ENCODE measurements at regions not wholly inside any gene's neighbourhood (a gene's known extent, or its start where the extent isn't known, plus 50 kb on each side); places are given as distances from the start of the nearest gene placed in this dataset.

DNA sequence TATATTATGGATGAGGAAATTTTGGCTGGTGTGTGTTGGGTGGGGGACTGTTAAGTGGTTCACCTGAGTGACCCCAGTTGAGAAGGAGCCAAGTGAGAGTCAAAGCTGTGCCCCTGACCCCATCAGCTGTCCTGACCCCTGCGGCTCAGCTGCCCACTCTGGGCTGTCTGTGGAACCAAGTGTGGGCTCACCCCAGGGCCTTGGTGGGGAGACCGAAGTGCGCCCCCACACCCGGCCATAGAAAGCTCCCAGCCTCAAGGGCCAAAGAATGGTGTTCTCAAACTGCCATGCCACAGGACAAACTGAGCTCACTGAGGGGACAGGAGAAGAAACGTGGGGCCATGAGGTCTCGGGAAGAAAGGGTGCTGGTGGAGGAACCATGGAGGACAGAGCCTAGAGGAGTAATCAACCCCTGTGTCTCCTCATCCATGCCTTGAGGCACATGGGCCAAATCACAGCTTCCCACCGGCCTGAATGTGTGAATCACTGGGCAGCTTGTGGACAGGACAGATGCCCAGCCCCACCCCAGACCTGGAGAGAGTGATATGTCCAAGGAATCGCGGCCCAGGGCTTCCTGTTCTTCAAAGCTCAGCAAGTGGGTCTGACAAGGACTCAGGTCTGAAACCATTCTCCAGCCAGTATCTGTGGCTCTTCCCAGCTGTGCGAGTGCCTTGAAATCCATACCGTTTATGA is 86.2 kb upstream of the CACUL1 start:
- H3K27ac ChIP-seq (ENCODE audit: low read depth, low read length): no peak overlapping the region
- WGBS, 2 experiments (ENCODE audit: extremely low coverage in 1 of 2, insufficient coverage in 1 of 2, insufficient read length in 1 of 2, insufficient replicate concordance in 2 of 2, low coverage in 1 of 2, low lambda C conversion rate in 2 of 2, missing lambda C conversion rate in 1 of 2): 94% methylated on average over 11 of the region's 11 CpGs; no CpG with 5 or more reads in 1 of the 2 experiments
- H3K4me3 ChIP-seq (ENCODE audit: extremely low read depth in 1 of 4, insufficient read depth in 2 of 4, low read depth in 3 of 4, low read length in 4 of 4): no peak overlapping the region
- FAIRE-seq (no peak), DNase-seq (ENCODE audit: low read depth in 1 of 2, low spot score in 2 of 2) (no peak)
- no peaks in the 10 kb centered on the region for H3K79me2 ChIP-seq (ENCODE audit: control insufficient read depth in 1 of 2, insufficient read depth in 2 of 2, low read length in 2 of 2)
- H2AK5ac ChIP-seq (ENCODE audit: low read depth, low read length): no peak overlapping the region
- H3K36me3 ChIP-seq (ENCODE audit: control insufficient read depth in 2 of 4, insufficient read depth in 4 of 4, low read length in 3 of 4): no peaks in the 10 kb centered on the region
- H3K9ac ChIP-seq (replicated peaks in 1 of 4; ENCODE audit: extremely low read depth in 1 of 4, low read depth in 3 of 4, low read length in 3 of 4): no peak overlapping the region
- H4K5ac ChIP-seq (ENCODE audit: insufficient read length, low read depth, low read length): no peak overlapping the region
- H2BK12ac ChIP-seq (ENCODE audit: low read depth, low read length): no peak overlapping the region
- ChIA-PET CTCF (ENCODE audit: partially characterized antibody) (interaction anchor here (1.2 to 2.7 kb wide), 4 partner anchors 9 to 14 kb away, joined by 6 to 9 read pairs (median 8); no protein-coding TSS in a partner anchor), POLR2A (ENCODE audit: partially characterized antibody) (no interaction called here)
- H3K4me2 ChIP-seq (ENCODE audit: insufficient read depth in 1 of 2, low read depth in 2 of 2, low read length in 2 of 2): no peak overlapping the region
- H2BK120ac ChIP-seq (replicated peaks; ENCODE audit: low read depth, low read length): no peak overlapping the region
- no peak overlapping the region for H4K8ac ChIP-seq (ENCODE audit: extremely low read depth, insufficient read depth, low read length)
- no peaks in the 10 kb centered on the region for H3K9me3 ChIP-seq (ENCODE audit: insufficient read depth in 2 of 2, low read depth in 1 of 2, low read length in 1 of 2)
- H4K20me1 ChIP-seq (replicated peaks in 1 of 2; ENCODE audit: control insufficient read depth in 1 of 2, insufficient read depth in 2 of 2, low read length in 2 of 2): no peaks in the 10 kb centered on the region
- no peak overlapping the region for H3K18ac ChIP-seq (ENCODE audit: extremely low read depth, low read length)
- no peak overlapping the region for H2BK5ac ChIP-seq (ENCODE audit: low read depth, low read length)
- no peaks in the 10 kb centered on the region for H3K23me2 ChIP-seq (ENCODE audit: low read depth, low read length)
- H2AFZ ChIP-seq (ENCODE audit: low read length): no peak overlapping the region
- H3K56ac ChIP-seq (replicated peaks; ENCODE audit: insufficient read length, low read depth, low read length): no peak overlapping the region
- no peak overlapping the region for H3K4ac ChIP-seq (replicated peaks; ENCODE audit: insufficient read length, low read depth, low read length)
- H3K27me3 ChIP-seq (replicated peaks in 1 of 4; ENCODE audit: control insufficient read depth in 3 of 4, extremely low read depth in 1 of 4, insufficient read depth in 3 of 4, low read length in 3 of 4): no peaks in the 10 kb centered on the region; a peak in 1 of 7 replicates
- H3K79me1 ChIP-seq (ENCODE audit: low read depth, low read length): no peaks in the 10 kb centered on the region
- no peaks in the 10 kb centered on the region for H3K4me1 ChIP-seq (replicated peaks in 1 of 4; ENCODE audit: control insufficient read depth in 3 of 4, insufficient read depth in 4 of 4, low read length in 3 of 4)
- no peak overlapping the region for H4K91ac ChIP-seq (replicated peaks; ENCODE audit: insufficient read length, low read length)
- H2BK15ac ChIP-seq (ENCODE audit: low read length): no peak overlapping the region
- H2BK20ac ChIP-seq (ENCODE audit: low read length): no peak overlapping the region
- no peak overlapping the region for H3K23ac ChIP-seq (ENCODE audit: insufficient read length)
- no peak overlapping the region for H3K14ac ChIP-seq (ENCODE audit: insufficient read length)
- TF ChIP-seq CTBP2 (IDR thresholded peaks at IDR 0.05; ENCODE audit: borderline replicate concordance, insufficient read depth, insufficient read length, low read length) (no peak), SP2 (IDR thresholded peaks at IDR 0.05; ENCODE audit: low read length) (no peak), GTF2F1 (IDR thresholded peaks at IDR 0.05; ENCODE audit: borderline replicate concordance, low read depth, low read length) (no peak), SIRT6 (IDR thresholded peaks at IDR 0.05; ENCODE audit: low read length) (no peak), RNF2 (IDR thresholded peaks at IDR 0.05; ENCODE audit: borderline replicate concordance, low read depth, low read length, missing control alignments, poor library complexity, severe bottlenecking) (no peak), JUND (IDR thresholded peaks at IDR 0.05; ENCODE audit: low read length) (no peak), SUZ12 (IDR thresholded peaks at IDR 0.05; ENCODE audit: low read length) (no peak), CTCF (IDR thresholded peaks at IDR 0.05; ENCODE audit: control extremely low read depth in 1 of 3, insufficient read depth in 1 of 3, low read depth in 1 of 3, low read length in 3 of 3) (no peak), POLR2AphosphoS5 (IDR thresholded peaks at IDR 0.05; ENCODE audit: low read depth, low read length) (no peak), MAFK (IDR thresholded peaks at IDR 0.05; ENCODE audit: low read depth, low read length) (no peak), CBX8 (IDR thresholded peaks at IDR 0.05; ENCODE audit: borderline replicate concordance, low read depth, low read length) (no peak)

All from H1 (cell line).